Heart left ventricle (tissue), 13 donors: ENCODE measurements at regions not wholly inside any gene's neighbourhood (a gene's known extent, or its start where the extent isn't known, plus 50 kb on each side); places are given as distances from the start of the nearest gene placed in this dataset.

Source experiments
- POLR2A ChIP-seq, 2 donors: fragments of 450-650 bp; IDR thresholded peaks; one replicate each; pipeline ENCODE4 v1.6.1; 2017; ENCODE audit warnings: antibody characterized with exemption in 2 of 2, mild to moderate bottlenecking in 2 of 2, moderate library complexity in 2 of 2
- TF ChIP-seq, protein P1 (sequence below), 12 donors: fragments of 200-600 bp; sonication (generic) in 4 of 12; IDR thresholded peaks; one replicate each; pipeline versions ENCODE4 v1.5.0 to v1.8.0; 2018 to 2022; ENCODE audit warnings: antibody characterized with exemption in 12 of 12, mild to moderate bottlenecking in 5 of 12
- donor health status: ischemic (EF 13 %, LVEDD 7.1; RV severe dilation, severe dysfunction).
- donor health status: DM: no; HTN: yes; CAD: no.
- donor health status: DM: no; HTN: no; CAD: no.
- donor health status: ischemic (EF 25% LVEDD 6.9; RV normal size, moderate dysfunction).
- donor health status: ischemic (EF 25% LVEDD 5.7; RV mildly dilated, moderate dysfunction).
- donor health status: ischemic (EF 35%, LVEDD 5.7; RV mildly dilated, moderate dysfunction).
- donor health status: nonischemic (EF 11% LVEDD 7.7; RV severe dilation, severe dysfunction).
- donor health status: DM: yes; HTN: yes; CAD: no.
- donor health status: PGD.
- donor health status: ischemic (EF 29% LVEDD 5.4; RV normal size, mild dysfunction).
- donor health status: nonischemic (EF 23%, LVEDD 6.1; RV moderate dilation, normal function).

- TF ChIP-seq, protein P1, sequence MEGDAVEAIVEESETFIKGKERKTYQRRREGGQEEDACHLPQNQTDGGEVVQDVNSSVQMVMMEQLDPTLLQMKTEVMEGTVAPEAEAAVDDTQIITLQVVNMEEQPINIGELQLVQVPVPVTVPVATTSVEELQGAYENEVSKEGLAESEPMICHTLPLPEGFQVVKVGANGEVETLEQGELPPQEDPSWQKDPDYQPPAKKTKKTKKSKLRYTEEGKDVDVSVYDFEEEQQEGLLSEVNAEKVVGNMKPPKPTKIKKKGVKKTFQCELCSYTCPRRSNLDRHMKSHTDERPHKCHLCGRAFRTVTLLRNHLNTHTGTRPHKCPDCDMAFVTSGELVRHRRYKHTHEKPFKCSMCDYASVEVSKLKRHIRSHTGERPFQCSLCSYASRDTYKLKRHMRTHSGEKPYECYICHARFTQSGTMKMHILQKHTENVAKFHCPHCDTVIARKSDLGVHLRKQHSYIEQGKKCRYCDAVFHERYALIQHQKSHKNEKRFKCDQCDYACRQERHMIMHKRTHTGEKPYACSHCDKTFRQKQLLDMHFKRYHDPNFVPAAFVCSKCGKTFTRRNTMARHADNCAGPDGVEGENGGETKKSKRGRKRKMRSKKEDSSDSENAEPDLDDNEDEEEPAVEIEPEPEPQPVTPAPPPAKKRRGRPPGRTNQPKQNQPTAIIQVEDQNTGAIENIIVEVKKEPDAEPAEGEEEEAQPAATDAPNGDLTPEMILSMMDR (IDR thresholded peaks at IDR 0.05) = no peak
- TF ChIP-seq POLR2A (IDR thresholded peaks at IDR 0.05) = no peak
These were observed 54.3 kb downstream of the MARCHF4 start for GRCh38 chr2:216317831-216318520.
